ENCODE measurements at regions not wholly inside any gene's neighbourhood (a gene's known extent, or its start where the extent isn't known, plus 50 kb on each side); places are given as distances from the start of the nearest gene placed in this dataset.
"Not testable (repeated sequence)": the region's sequence is repeated elsewhere in the genome, so short reads cannot be mapped to it uniquely, and the experiment has no call there.

DNA sequence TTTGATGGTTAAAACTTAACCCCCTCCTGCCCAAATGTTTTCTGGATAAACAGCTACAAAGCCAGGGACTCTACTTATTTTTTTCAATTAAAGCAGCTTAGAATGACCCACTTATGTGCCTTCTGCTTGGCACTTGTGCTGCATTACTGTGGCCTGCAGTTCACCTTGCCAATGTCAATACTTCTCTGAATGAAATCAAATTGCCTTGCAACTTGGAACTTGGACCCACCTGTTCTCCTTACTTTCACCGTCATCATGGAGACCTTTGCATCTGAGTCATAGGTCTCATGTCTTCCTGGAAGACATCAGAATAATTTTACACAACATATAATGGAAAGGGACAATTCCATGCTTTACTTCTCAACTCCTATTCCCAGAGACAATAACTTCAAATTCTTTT, 92.1 kb upstream of the FHL2 start:
- DNase-seq = no peak

DNA sequence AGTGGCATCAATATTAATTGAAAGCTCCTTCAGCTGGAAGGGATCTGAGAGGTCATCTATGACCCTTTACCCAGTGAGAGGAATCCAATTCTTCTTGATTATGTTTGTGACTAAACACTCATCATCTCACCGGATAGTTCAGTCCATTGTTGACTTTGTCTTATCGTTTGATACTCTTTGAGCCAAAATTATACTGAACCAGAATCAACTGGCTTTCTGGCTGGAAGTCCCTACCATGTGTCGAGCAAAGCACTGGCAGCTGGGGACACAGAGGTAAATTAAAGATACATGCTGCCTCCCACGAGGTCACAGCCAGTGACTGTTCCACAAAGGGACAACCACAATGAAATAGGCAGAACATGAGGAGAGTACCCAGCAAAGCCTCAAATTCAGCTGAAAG, 91.4 kb upstream of the FHL2 start:
- DNase-seq = no peak

DNA sequence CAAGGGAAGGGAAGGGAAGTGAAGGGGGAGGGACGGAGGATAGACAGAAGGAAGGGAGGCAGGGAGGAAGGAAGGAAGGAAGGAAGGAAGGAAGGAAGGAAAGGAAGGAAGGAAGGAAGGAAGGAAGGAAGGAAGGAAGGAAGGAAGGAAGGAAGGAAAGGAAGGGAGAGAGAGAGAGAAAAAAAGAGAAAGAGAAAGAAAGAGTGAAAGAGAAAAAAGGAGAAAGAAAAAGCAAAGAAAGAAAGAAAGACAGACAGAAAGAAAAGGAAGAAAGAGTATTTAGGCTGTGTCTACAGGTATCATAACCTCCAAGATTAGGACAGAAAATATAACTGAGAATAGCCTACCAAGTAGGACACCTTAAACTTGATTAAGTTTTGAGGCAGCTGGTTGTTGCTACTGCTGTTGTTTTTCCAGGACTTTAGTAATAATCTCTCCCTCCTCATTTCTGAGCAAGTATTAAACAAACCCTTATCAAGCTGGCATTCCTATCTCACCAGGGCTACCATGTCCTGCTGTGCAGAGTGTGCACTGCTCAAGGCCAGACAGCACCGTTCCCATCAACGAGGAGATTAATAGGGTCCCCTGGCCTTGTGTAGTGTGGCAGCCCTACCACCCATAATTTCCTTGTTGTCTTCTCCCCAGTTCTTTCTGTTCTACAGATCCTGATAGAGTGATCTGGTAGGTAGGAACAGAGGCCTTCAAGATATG, 90.5 kb upstream of the FHL2 start:
- no peak for DNase-seq

DNA sequence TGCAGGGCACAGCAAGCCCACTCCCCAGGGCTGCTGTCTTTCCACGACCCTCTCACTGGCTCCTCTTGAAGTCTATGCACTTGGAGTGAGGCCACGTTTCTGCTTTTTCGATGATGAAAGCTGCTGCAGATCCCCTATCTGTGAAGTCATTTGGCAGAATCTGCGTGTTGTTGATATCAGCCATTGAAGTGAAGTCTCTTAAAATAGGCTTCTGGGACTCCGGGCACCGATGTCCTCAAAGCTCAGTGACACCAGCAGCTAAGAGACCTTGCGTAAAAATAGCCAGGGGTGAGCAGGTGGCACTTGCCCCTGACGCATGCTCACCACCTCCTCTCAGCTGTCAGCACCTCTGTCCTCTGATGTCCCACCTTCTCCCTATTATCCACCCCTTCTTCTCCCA, 89.4 kb upstream of the FHL2 start:
- DNase-seq = no peak

DNA sequence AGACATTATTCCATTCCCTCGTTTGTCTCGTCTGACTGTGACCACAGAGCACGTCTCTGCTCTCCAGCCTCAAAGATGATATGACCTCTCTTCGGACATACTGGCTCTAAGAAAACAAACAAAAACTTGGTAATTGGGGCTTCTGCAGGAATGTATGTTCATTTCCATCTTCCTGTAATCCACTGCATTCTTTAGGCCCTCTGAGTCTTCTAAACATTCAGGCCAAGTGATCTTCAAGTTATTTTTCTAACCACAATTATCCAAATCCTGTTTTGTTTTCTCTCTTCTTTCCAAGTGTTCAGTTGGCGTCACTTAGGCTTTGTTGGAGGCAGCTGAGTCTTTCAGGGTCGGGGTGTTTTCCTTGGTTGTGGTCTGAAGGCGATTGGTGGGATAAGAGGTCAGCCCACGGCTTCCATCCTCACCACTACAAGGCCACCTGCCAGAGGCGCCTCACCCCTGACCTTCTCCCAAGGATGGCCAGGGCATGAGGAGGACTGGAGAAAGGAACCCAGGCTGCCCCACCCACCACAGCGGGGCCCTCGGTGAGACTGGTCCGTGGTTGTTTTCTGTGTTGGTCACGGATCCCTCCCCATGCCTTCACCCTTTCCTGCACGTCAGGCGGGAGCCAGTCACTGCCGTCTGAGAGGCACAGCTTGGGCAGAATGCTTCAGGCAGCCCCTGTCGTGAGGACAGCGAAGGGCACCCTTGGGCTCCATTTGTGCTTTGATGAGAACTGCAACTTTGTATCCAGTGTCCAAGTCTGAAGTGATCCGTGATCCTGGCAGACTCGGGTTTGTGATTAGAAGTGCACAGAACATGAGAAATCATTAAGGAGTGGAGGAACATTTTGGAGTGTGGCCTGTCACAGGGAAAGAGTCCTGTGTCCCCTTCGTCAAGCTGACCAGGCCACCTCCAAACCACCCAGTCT, 88.6 kb upstream of the FHL2 start:
- no peak for DNase-seq

DNA sequence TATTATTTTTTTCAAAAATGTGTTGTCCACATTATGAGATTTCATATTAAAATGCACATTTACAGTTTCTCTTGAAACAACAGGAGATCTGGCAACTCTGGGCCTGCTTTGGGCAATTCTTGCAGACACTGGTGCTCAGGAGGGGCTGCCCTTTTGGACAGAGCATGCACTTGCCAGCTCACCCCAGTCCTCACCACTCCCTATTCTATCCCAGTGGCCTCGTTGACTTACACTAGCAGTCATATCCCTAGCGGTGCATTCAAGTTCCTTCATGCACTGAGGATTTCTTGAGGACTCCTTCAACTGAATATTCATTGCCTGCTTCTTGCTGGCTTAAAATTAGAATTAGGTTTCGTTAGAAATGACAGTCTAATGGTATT, 87.9 kb upstream of the FHL2 start:
- no peak for DNase-seq

DNA sequence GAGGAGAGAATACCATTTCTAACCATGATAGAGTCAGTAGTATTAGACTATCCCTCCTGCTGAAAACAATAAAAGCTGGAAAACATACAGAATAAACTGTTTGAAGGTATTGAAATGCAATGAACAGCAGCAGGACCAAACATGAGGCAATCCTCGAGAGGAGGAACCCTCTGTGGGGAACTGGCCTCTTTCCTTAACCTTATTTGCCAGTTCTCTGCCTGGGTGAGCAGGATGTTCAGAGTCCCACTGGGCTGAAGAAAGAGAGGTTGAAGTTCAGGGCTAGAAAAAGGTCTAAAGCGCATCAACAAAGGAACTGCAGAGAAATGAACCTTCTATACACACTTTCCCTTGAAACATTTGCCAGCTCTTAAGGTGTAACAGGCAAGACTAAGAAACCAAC, 79.8 kb upstream of the FHL2 start:
- no peak for DNase-seq

DNA sequence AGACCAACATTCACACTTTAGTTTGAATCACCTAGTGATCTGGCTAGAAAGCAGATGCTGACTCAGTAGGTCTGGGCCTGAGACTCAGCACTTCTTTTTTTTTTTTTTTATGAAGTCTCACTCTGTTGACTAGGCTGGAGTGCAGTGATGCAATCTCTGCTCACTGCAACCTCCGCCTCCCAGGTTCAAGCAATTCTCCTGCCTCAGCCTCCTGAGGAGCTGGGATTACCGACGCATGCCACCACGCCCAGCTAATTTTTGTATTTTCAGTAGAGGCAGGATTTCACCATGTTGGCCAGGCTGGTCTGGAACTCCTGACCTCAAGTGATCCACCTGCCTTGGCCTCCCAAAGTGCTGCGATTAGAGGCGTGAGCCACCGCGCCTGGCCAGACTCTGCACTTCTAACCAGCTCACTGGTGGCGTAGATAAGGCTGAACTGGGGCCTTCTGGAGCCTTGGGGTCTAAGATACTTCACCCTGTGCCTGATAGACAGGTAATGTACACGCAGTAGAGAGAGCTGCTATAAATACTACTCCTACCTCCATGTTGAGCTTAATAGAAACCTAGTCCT, 78.3 kb upstream of the FHL2 start:
- not testable (repeated sequence) for DNase-seq

DNA sequence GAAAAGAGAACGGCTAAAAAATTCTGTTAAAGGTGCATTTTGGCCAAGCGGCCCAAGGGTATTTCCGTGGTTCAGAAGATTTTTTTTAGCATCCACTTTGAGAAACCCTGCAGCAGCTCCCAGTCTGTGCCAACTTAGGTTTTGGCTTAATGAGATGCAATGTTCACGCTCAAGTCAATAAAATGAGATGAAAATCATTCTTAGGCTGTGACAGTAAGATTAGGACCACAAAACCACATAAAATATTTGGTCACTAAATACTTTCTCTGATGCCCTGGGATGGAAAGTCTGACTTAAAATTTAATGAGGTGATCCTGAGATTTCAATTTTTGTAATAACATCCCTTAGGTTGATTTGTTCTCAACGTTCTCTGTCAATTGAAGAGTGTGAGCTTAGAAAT, 74.2 kb upstream of the FHL2 start:
- no peak for DNase-seq

DNA sequence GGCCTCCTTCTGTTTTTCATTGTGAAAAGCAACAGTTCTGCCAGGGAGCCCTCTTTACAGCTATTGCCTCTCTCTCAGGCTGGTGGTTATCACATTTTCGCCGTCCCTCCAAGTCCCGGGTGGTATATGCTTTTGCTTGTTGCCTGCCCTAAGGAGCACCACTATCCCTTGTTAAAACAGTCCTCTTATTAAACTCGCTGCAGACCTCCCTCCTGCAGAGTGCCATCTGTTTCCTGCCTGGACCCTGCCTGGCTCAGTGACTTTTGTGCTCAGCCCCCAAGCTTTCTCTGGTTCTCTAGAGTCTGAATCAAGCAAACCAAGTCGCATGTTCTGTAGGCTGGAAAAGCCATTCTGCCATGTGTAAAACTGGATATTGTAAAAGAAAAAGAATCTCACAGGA, 72.1 kb upstream of the FHL2 start:
- DNase-seq = no peak

DNA sequence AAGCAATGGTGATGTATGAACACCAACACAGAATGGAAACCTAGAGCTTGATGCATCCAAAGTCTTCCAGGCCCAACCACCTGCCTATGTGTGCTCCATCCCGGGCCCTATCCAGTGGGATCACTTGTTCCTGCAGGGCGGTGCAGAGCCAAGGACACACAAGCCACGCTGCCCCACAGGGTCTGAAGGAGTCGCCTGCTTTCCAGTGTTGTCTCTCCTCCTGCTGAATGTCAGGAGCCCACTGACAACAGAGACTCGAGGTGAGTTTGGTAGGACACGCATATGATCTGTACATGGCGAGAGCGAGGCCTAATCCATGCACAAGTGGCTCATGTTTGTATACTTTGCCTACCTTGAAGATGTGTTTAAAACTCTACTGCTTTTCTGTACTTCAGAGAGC, 70.9 kb upstream of the FHL2 start:
- DNase-seq = no peak

DNA sequence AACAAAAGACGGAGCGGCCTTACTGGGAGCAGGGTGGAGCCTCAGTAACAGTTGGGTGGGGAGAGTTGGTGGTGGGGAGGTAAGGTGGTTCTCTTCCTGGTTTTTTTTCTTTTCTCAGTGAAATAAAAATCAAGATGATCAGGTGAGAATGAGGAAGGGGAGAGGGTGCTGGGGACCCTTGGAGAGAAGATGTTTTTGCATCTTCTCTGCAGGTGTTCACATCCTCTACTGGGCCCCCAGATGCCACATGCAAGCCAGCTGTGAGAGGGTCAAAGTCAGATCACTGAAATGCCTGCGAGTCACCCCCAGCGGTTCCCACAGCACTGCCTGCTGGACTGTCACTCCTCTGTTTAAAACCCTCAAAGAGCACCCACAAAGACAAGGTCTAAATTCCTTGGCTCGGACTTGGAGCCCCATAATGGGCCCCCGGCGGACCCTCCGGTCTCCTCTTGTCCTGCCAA, 69.8 kb upstream of the FHL2 start:
- DNase-seq = no peak

DNA sequence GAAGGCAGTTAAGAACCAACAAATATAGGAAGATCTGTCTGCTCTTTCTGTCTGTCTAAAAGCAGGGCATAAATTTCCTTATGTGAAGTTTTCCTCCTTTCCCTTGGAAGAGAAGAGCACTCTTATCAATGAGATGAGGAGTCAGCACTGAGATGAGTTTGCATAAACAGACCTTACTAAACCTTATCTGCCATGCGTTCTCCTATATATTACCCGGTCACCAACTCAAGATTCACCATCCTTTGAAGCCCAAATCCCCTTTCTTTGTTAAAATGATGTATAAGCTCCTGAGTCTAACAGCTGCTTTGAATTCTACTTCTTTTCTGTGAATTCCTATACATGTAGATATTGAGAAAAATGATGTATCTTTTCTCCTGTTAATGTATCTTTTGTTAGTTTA, 65.5 kb upstream of the FHL2 start:
- DNase-seq = no peak

DNA sequence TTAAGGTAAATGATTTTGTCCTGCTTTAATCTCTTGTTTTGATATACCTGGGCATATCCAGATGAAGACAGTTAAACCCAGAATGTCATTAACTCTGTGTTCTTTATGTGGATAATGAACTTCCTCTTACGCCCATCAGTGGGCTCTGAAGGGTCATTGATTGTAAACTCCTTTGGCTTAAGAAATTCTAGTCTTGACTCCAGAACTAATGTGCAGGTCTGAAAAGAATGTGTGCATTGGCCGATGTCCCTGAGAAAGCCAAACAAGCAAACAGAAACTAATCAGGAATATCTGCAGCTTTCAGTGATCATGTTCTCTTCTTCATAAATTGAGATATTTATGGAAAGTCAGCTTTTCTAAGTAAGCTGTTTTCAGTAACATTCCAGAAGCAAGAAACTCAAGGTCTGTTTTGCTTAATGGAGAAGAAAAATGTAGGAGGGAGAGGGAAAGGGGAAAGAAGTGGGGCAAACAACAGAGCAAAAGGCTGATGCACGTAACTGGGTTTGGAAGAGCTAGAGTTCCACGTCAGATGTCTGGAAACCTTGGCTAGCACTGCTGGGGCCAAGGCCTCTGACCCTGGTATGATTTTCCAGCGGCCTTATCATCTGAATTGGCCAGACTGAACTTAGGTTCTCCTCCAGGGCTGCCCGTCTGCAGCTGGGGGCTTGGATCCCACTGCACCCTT, 61.3 kb upstream of the FHL2 start:
- DNase-seq = no peak

DNA sequence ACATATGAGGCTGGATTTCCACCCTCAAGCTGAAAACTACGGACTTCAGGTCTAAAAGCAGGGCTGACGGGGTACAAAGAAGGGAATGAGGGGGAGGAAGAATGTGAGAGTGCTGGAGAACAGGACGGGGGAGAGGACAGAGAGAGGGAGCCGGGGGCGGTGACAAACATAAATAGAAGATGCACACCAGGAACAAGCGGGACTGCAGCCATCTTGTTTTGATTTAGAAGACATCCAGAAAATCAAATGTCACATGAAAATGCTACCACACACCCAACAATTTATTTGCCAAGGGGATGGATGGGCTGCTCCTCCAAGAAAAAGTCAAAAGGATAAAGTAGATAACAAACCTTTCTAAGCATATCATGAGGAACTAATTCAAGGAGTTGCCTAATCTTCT, 59.2 kb upstream of the FHL2 start:
- no peak for DNase-seq

DNA sequence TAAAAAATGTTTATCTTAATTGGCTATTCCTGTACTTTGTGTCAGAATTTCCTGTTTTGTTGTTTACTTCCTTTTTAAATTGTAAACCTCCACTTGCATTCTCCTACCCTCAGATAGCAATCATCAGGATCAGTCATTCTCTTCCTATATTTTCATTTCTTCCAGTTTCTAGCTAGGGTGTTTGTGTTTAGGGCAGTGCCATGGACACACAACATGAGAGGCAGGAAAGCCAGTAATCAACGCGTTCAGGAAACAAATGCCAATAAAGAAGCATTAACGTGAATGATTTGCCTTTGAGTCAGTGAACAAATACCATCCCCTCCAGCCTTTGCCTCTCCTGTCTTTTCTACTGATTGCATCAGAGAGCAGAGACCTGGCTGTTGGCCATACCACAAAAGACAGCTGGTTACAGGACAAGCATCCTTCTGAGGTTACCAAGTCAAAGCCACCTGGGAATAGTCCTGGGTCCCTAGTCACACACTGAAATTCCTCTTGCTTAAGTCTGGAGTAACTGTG, 56.7 kb upstream of the FHL2 start:
- DNase-seq = no peak

DNA sequence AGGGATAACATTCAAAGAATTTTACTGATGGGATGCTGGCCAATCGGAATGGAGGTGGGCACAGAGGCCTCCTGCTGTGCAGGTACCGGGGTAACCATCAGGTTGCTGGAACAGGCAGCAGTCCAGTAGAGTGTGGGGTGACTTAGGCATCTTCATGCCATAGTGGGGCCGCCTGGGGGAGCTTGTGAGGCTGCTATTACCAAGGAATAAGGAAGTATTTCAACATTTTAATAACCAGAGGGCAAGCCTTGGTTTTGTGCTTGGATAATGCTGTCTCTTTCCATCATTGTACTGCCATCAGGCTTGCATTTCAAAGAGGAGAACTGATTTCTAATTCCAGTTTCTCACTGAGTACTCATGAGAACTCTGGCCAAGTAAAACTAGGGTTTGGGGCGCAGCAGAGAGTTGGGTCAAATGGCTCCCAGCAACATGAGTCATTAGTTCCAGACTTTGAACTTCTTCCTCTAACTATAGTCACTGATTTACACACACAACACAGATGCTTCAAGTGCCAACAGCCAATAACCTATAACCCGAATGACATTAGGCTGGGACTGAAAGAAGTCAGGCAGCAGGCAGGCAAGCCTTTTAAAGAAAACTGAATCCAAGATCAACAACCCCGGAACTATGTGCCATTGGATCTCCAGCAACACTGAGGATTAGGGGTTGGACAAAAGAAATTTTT, 56.1 kb upstream of the FHL2 start:
- no peak for DNase-seq

DNA sequence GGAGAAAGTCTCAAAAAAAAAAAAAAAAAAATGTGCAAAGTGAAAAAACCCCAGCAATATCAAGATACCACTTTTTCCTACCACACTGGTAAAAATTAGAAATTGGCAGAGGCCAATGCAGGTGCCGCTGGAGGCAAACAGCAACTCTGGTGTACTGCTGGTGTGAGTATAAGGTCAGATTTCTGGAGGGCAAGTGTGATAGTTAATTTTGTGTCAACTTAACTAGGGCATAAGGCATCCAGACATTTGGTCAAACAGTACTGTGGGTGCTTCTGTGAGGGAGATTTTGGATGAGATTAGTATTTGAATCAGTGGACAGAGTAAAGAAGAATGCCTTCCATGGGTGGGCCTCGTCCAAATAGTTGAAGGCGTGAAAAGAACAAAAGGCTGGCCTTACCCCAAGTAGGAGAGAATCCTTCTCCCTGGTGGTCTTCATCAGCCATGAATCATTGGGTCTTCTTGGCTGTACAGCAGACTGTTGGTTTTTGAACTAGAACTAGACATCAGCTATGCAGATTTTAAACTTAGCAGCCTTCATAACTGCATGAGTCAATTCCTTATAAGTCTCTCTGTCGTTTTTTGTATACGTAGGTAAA, 52.8 kb upstream of the FHL2 start:
- no peak for DNase-seq

DNA sequence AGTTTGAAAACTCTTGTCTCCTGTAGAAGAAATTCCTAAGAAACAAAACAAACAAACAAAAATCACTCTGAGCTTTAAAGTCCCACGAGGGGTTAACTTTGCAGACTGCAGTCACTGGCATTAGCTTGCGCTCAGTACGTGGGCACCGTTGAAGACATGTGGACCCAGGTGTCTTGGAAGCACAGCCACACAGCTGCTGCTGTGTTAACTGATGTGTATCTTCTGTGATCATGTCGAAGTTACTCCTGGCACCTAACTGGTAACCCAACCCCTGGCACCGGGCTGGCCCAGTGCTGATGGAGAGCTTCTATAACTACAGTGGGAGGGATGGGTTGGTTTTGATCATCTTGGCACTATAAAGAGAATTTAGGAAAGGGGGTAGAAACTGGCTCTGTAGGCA, 51.6 kb upstream of the FHL2 start:
- no peak for DNase-seq

DNA sequence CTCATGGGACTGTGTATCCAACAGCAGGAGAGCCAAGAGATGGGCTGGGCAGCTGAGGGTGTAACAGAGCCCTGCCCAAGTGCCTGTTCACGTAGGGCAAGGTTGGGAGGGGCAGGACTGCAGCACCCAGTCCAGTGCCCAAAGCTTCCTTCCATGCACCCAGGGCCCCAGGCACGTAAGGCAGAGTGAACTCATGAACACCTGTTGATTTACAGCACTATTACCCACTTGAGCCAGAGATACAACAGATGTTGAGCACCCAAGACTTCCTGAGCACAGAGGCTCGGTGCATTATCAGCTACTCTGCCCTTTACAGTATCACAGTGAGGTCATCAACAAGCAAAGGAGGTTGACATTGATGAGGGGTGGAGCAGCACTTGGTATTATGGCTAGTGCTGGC, 50.2 kb upstream of the FHL2 start:
- DNase-seq = no peak
